ENCODE measurements at regions not wholly inside any gene's neighbourhood (a gene's known extent, or its start where the extent isn't known, plus 50 kb on each side); places are given as distances from the start of the nearest gene placed in this dataset.

DNA sequence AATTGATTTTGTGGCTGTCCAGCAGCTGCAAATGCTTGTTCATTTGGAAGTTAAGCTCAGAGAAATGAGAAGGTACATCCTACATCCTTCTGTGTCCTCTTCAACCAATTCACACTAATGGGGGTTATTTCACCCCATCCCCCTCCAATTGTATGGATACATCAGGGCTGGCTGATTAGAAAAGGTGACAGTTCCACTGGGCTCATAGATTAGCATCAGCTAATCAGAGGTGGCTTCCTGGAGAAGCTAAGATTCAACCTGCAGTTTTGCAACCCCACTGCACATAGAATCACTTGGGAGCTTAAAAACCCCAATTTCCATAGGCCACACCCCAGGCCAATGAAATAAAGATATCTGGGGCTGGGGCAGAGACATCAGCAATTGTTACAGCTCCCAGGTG, 217.7 kb upstream of the TLE3 start:
- no peak overlapping the region for H3K27ac ChIP-seq (ENCODE audit: low read depth, low read length)
- no peak for DNase-seq (ENCODE audit: low read depth, low spot score)
- H3K27me3 ChIP-seq (ENCODE audit: control insufficient read depth, insufficient read depth, low read length), result peaks cover 12% of the 10 kb centered on the region
- TF ChIP-seq, protein P1, sequence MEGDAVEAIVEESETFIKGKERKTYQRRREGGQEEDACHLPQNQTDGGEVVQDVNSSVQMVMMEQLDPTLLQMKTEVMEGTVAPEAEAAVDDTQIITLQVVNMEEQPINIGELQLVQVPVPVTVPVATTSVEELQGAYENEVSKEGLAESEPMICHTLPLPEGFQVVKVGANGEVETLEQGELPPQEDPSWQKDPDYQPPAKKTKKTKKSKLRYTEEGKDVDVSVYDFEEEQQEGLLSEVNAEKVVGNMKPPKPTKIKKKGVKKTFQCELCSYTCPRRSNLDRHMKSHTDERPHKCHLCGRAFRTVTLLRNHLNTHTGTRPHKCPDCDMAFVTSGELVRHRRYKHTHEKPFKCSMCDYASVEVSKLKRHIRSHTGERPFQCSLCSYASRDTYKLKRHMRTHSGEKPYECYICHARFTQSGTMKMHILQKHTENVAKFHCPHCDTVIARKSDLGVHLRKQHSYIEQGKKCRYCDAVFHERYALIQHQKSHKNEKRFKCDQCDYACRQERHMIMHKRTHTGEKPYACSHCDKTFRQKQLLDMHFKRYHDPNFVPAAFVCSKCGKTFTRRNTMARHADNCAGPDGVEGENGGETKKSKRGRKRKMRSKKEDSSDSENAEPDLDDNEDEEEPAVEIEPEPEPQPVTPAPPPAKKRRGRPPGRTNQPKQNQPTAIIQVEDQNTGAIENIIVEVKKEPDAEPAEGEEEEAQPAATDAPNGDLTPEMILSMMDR (IDR thresholded peaks at IDR 0.05; ENCODE audit: low read depth, low read length), result no peak
- no peaks in the 10 kb centered on the region for H3K9me3 ChIP-seq (ENCODE audit: control insufficient read depth, insufficient read depth, low read length)
- CTCF ChIA-PET, result no interaction called here
- no peak overlapping the region for H3K4me3 ChIP-seq (ENCODE audit: low read depth, low read length)
- POLR2A ChIA-PET, result no interaction called here

DNA sequence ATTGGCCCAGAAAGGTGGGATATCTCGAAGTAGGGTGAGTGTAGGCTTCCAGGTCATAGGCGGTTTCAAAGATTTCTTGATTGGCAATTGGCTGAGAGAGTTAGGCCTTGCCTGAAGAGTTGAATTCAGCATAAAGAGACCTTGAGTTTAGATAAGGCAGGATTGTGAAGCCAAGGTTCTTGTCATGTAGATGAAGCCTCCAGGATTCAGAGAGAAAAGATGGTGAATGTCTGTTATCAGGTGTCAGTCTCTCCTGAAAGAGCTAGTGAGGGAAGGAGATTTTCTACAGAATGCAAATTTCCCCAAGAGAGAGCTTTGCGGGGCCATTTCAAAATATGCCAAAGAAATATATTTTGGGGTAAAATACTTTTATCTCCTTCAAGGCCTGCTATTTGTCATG, 217.0 kb upstream of the TLE3 start:
- Histone ChIP-seq H3K4me3 (ENCODE audit: low read depth, low read length) (no peak overlapping the region), H3K9me3 (ENCODE audit: control insufficient read depth, insufficient read depth, low read length) (no peaks in the 10 kb centered on the region), H3K27ac (ENCODE audit: low read depth, low read length) (no peak overlapping the region), H3K27me3 (ENCODE audit: control insufficient read depth, insufficient read depth, low read length) (peaks cover 12% of the 10 kb centered on the region)
- ChIA-PET CTCF (no interaction called here), POLR2A (no interaction called here)
- DNase-seq (ENCODE audit: low read depth, low spot score), result no peak
- TF ChIP-seq, protein P1 (IDR thresholded peaks at IDR 0.05; ENCODE audit: low read depth, low read length), result no peak

GRCh38 chr15:70314018-70314354, 216.3 kb upstream of the TLE3 start:
- H3K27ac ChIP-seq (ENCODE audit: low read depth, low read length), result no peak overlapping the region
- H3K27me3 ChIP-seq (ENCODE audit: control insufficient read depth, insufficient read depth, low read length), result peaks cover 17% of the 10 kb centered on the region
- no peak for DNase-seq (ENCODE audit: low read depth, low spot score)
- H3K9me3 ChIP-seq (ENCODE audit: control insufficient read depth, insufficient read depth, low read length), result no peaks in the 10 kb centered on the region
- POLR2A ChIA-PET, result no interaction called here
- CTCF ChIA-PET, result interaction anchor here (0.6 kb wide), 1 partner anchor 117 kb away, joined by 4 read pairs; no protein-coding TSS in a partner anchor
- H3K4me3 ChIP-seq (ENCODE audit: low read depth, low read length), result no peak overlapping the region
- TF ChIP-seq, protein P1 (IDR thresholded peaks at IDR 0.05; ENCODE audit: low read depth, low read length), result no peak

- no peak overlapping the region for H3K4me3 ChIP-seq (ENCODE audit: low read depth, low read length)
- H3K9me3 ChIP-seq (ENCODE audit: control insufficient read depth, insufficient read depth, low read length), result no peaks in the 10 kb centered on the region
- DNase-seq (ENCODE audit: low read depth, low spot score), result no peak
- TF ChIP-seq, protein P1 (IDR thresholded peaks at IDR 0.05; ENCODE audit: low read depth, low read length), result no peak
- POLR2A ChIA-PET, result no interaction called here
- CTCF ChIA-PET, result interaction anchor here (0.6 kb wide), 1 partner anchor 117 kb away, joined by 4 read pairs; no protein-coding TSS in a partner anchor
- no peak overlapping the region for H3K27ac ChIP-seq (ENCODE audit: low read depth, low read length)
- peaks cover 17% of the 10 kb centered on the region for H3K27me3 ChIP-seq (ENCODE audit: control insufficient read depth, insufficient read depth, low read length)
These were observed 215.6 kb upstream of the TLE3 start for GRCh38 chr15:70313099-70314017.

- H3K27ac ChIP-seq (ENCODE audit: low read depth, low read length), result no peak overlapping the region
- no peak for DNase-seq (ENCODE audit: low read depth, low spot score)
- ChIA-PET CTCF (no interaction called here), POLR2A (no interaction called here)
- TF ChIP-seq, protein P1 (IDR thresholded peaks at IDR 0.05; ENCODE audit: low read depth, low read length), result no peak
- H3K4me3 ChIP-seq (ENCODE audit: low read depth, low read length), result no peak overlapping the region
- H3K9me3 ChIP-seq (ENCODE audit: control insufficient read depth, insufficient read depth, low read length), result no peaks in the 10 kb centered on the region
- H3K27me3 ChIP-seq (ENCODE audit: control insufficient read depth, insufficient read depth, low read length), result peaks cover 17% of the 10 kb centered on the region
These were observed 214.1 kb upstream of the TLE3 start for GRCh38 chr15:70311821-70312220.

Measured in AG04450 (cell line).